CD14-positive monocyte (primary cell): ENCODE measurements at regions not wholly inside any gene's neighbourhood (a gene's known extent, or its start where the extent isn't known, plus 50 kb on each side); places are given as distances from the start of the nearest gene placed in this dataset.
A peak's percentile ranks its signal among the peaks of the same experiment; 100 is the strongest.

ENCODE experiments used
- DNase-seq, 3 donors: peaks; one replicate each; pipeline ENCODE4 v3.0.0-alpha.2; 2011 to 2022
- H2AFZ ChIP-seq: 2 replicates; pipeline ENCODE4 v1.6.0; 2012; ENCODE audit warnings: mild to moderate bottlenecking, low read depth, low read length, inconsistent platforms; ENCODE audit not compliant: insufficient read depth, poor library complexity, severe bottlenecking
- H3K27ac ChIP-seq, 2 donors: 1 replicate in 1 of 2; 2 replicates in 1 of 2; pipeline ENCODE4 v1.5.1; 2012 to 2013; ENCODE audit warnings: low read length in 2 of 2, control low read depth in 1 of 2, inconsistent platforms in 1 of 2, low read depth in 1 of 2, mild to moderate bottlenecking in 1 of 2
- H3K27me3 ChIP-seq, 2 donors: one replicate each; pipeline versions ENCODE4 v1.6.0 to v1.6.1; 2011 to 2013; ENCODE audit warnings: low read length in 2 of 2; ENCODE audit not compliant: control insufficient read depth in 2 of 2, insufficient read depth in 2 of 2
- H3K36me3 ChIP-seq, 2 donors: replicated peaks in 1 of 2; 1 replicate in 1 of 2; 2 replicates in 1 of 2; pipeline versions ENCODE4 v1.5.1 to v1.6.1; 2012 to 2013; ENCODE audit warnings: low read length in 2 of 2, control low read depth in 1 of 2, inconsistent platforms in 1 of 2, mild to moderate bottlenecking in 1 of 2; ENCODE audit not compliant: insufficient read depth in 2 of 2, control insufficient read depth in 1 of 2
- H3K4me1 ChIP-seq, 2 donors: 1 replicate in 1 of 2; 2 replicates in 1 of 2; pipeline versions ENCODE4 v1.5.1 to v1.6.1; 2012 to 2013; ENCODE audit warnings: low read length in 2 of 2, control low read depth in 1 of 2, inconsistent platforms in 1 of 2, mild to moderate bottlenecking in 1 of 2, moderate library complexity in 1 of 2; ENCODE audit not compliant: insufficient read depth in 2 of 2, control insufficient read depth in 1 of 2
- H3K4me2 ChIP-seq: replicated peaks from 2 replicates; pipeline ENCODE3; 2012; ENCODE audit warnings: low read length, moderate library complexity, mild to moderate bottlenecking; ENCODE audit not compliant: poor library complexity, severe bottlenecking; ENCODE audit errors: extremely low read depth
- H3K4me3 ChIP-seq, 3 experiments: fragments of 200-600 bp in 1 of 3; sonication (generic) in 1 of 3; replicated peaks in 1 of 3; 1 replicate in 2 of 3; 2 replicates in 1 of 3; pipeline ENCODE4 v1.5.1; 2011 to 2013; ENCODE audit warnings: low read length in 3 of 3, mild to moderate bottlenecking in 3 of 3, control low read depth in 2 of 3, low read depth in 2 of 3, inconsistent platforms in 1 of 3, moderate library complexity in 1 of 3
- H3K79me2 ChIP-seq: 2 replicates; pipeline ENCODE4 v1.6.0; 2012; ENCODE audit warnings: mild to moderate bottlenecking, control low read depth, inconsistent platforms, low read length, moderate library complexity; ENCODE audit not compliant: insufficient read depth
- H3K9ac ChIP-seq: 2 replicates; pipeline ENCODE4 v1.6.0; 2017; ENCODE audit warnings: low read length, mild to moderate bottlenecking; ENCODE audit not compliant: insufficient read depth, poor library complexity, severe bottlenecking
- H3K9me3 ChIP-seq, 2 donors: replicated peaks in 1 of 2; 1 replicate in 1 of 2; 2 replicates in 1 of 2; pipeline versions ENCODE4 v1.5.1 to v1.6.1; 2012 to 2013; ENCODE audit warnings: low read length in 2 of 2, control low read depth in 1 of 2; ENCODE audit not compliant: control insufficient read depth in 1 of 2, insufficient read depth in 1 of 2
- H4K20me1 ChIP-seq: 2 replicates; pipeline ENCODE4 v1.6.0; 2012; ENCODE audit warnings: mild to moderate bottlenecking, low read length, control low read depth, moderate library complexity; ENCODE audit not compliant: insufficient read depth
- H3K27ac Mint-ChIP-seq, 7 donors: one replicate each; pipeline ENCODE4 v1.8.0; 2020; ENCODE audit warnings: mild to moderate bottlenecking in 7 of 7, mixed read lengths in 7 of 7, moderate library complexity in 6 of 7, inconsistent platforms in 2 of 7
- H3K27me3 Mint-ChIP-seq, 3 donors: one replicate each; pipeline ENCODE4 v1.8.0; 2021 to 2022; ENCODE audit warnings: low read depth in 3 of 3, mild to moderate bottlenecking in 3 of 3, mixed read lengths in 3 of 3, moderate library complexity in 3 of 3, inconsistent platforms in 1 of 3
- H3K36me3 Mint-ChIP-seq, 2 donors: one replicate each; pipeline ENCODE4 v1.8.0; 2020; ENCODE audit warnings: mixed read lengths in 2 of 2, inconsistent platforms in 1 of 2, mild to moderate bottlenecking in 1 of 2
- H3K4me1 Mint-ChIP-seq: one replicate; pipeline ENCODE4 v1.8.0; 2020; ENCODE audit warnings: mild to moderate bottlenecking, mixed read lengths
- H3K4me3 Mint-ChIP-seq, 2 donors: one replicate each; pipeline ENCODE4 v1.8.0; 2020; ENCODE audit warnings: mild to moderate bottlenecking in 2 of 2, mixed read lengths in 2 of 2, moderate library complexity in 1 of 2
- H3K9me3 Mint-ChIP-seq, 7 donors: one replicate each; pipeline ENCODE4 v1.8.0; 2020 to 2022; ENCODE audit warnings: mixed read lengths in 7 of 7, mild to moderate bottlenecking in 6 of 7, moderate library complexity in 6 of 7, inconsistent platforms in 2 of 7
- WGBS: methylation state at CpG from one replicate; pipeline ENCODE4 v1.1.5; 2013; ENCODE audit warnings: missing lambda C conversion rate; ENCODE audit not compliant: insufficient coverage; 5-methylcytosine and 5-hydroxymethylcytosine counted together
- intact Hi-C, 2 donors: fragments of 100-400 bp; cut with micrococcal nuclease; formaldehyde crosslinking; loops; one replicate each; pipeline versions ENCODE4 v1.15.0 to v1.15.1; 2023
- TF ChIP-seq, protein P1 (sequence below): fragments of 200-600 bp; IDR thresholded peaks from one replicate; pipeline ENCODE4 v1.8.0; 2022; ENCODE audit warnings: antibody characterized with exemption, mild to moderate bottlenecking

DNA sequence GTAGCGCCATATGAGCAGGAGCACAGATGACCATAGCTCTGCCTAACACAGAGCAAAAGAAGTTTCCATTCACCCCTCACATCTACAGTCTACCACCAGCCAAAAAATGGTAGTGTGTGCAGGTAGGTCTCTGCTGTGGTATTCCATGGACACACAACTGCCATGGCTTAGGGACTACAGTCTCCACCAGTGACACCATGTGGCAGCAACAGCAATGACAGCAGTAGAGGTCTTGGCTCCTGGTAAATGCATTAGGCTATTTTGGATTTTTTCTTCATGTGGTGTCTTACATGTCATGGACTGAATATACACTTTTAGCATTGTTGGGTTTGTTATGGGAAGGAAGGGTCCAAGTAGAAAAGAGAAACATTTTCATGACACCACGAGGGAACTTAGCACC lies 70.1 kb upstream of the CABCOCO1 start:
- no peak overlapping the region for H3K4me3 Mint-ChIP-seq
- Histone ChIP-seq H4K20me1 (no peaks in the 10 kb centered on the region), H3K36me3 (no peaks in the 10 kb centered on the region), H2AFZ (no peak overlapping the region), H3K9me3 (no peaks in the 10 kb centered on the region), H3K27me3 (no peaks in the 10 kb centered on the region), H3K4me1 (no peaks in the 10 kb centered on the region), H3K79me2 (no peaks in the 10 kb centered on the region), H3K4me2 (no peak overlapping the region), H3K9ac (no peak overlapping the region), H3K27ac (no peak overlapping the region), H3K4me3 (no peak overlapping the region)
- no peak overlapping the region for H3K27ac Mint-ChIP-seq
- TF ChIP-seq, protein P1, sequence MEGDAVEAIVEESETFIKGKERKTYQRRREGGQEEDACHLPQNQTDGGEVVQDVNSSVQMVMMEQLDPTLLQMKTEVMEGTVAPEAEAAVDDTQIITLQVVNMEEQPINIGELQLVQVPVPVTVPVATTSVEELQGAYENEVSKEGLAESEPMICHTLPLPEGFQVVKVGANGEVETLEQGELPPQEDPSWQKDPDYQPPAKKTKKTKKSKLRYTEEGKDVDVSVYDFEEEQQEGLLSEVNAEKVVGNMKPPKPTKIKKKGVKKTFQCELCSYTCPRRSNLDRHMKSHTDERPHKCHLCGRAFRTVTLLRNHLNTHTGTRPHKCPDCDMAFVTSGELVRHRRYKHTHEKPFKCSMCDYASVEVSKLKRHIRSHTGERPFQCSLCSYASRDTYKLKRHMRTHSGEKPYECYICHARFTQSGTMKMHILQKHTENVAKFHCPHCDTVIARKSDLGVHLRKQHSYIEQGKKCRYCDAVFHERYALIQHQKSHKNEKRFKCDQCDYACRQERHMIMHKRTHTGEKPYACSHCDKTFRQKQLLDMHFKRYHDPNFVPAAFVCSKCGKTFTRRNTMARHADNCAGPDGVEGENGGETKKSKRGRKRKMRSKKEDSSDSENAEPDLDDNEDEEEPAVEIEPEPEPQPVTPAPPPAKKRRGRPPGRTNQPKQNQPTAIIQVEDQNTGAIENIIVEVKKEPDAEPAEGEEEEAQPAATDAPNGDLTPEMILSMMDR, result peak; percentile 18
- no peaks in the 10 kb centered on the region for H3K27me3 Mint-ChIP-seq
- intact Hi-C loops, result no loop called here
- peak in 1 of 3 donors; percentile 11 for DNase-seq
- H3K36me3 Mint-ChIP-seq, result no peaks in the 10 kb centered on the region
- WGBS, result no CpG with 5 or more reads among the region's 2 CpGs
- H3K4me1 Mint-ChIP-seq, result peaks cover 2% of the 10 kb centered on the region
- H3K9me3 Mint-ChIP-seq, result peaks cover 0 to 2% (median 0%) of the 10 kb centered on the region in 7 donors

GRCh38 chr10:61589547-61590243 lies 73.0 kb upstream of the CABCOCO1 start:
- Histone ChIP-seq H3K9me3 (no peaks in the 10 kb centered on the region), H3K4me2 (no peak overlapping the region)
- WGBS, result no CpG with 5 or more reads among the region's 5 CpGs

More at GRCh38 chr10:61589547-61590243, 73.0 kb upstream of the CABCOCO1 start:
- no peaks in the 10 kb centered on the region for H3K36me3 ChIP-seq
- H4K20me1 ChIP-seq, result no peaks in the 10 kb centered on the region
- H3K9ac ChIP-seq, result no peak overlapping the region
- H3K36me3 Mint-ChIP-seq, result no peaks in the 10 kb centered on the region
- no peaks in the 10 kb centered on the region for H3K4me1 ChIP-seq
- no peak overlapping the region for H3K4me3 Mint-ChIP-seq
- no peak overlapping the region for H2AFZ ChIP-seq
- no peak overlapping the region for H3K27ac ChIP-seq
- no peaks in the 10 kb centered on the region for H3K27me3 ChIP-seq
- no peak for DNase-seq
- peaks cover 0 to 2% (median 0%) of the 10 kb centered on the region in 7 donors for H3K9me3 Mint-ChIP-seq
- no peaks in the 10 kb centered on the region for H3K27me3 Mint-ChIP-seq
- peaks cover 2% of the 10 kb centered on the region for H3K4me1 Mint-ChIP-seq
- no peaks in the 10 kb centered on the region for H3K79me2 ChIP-seq
- TF ChIP-seq, protein P1, result no peak
- H3K27ac Mint-ChIP-seq, result no peak overlapping the region
- no peak overlapping the region for H3K4me3 ChIP-seq
- intact Hi-C loops, result no loop called here
